ENCODE measurements at regions not wholly inside any gene's neighbourhood (a gene's known extent, or its start where the extent isn't known, plus 50 kb on each side); places are given as distances from the start of the nearest gene placed in this dataset.

GRCh38 chr18:33960417-33960816 is 264.3 kb downstream of the NOL4 start:
- TF ChIP-seq CTCF (conservative IDR thresholded peaks at IDR 0.05) (no peak), ZFX (IDR thresholded peaks at IDR 0.05) (no peak)
